H9 (cell line): ENCODE measurements at regions not wholly inside any gene's neighbourhood (a gene's known extent, or its start where the extent isn't known, plus 50 kb on each side); places are given as distances from the start of the nearest gene placed in this dataset.

ENCODE experiments used
- DNase-seq: peaks from one replicate; pipeline ENCODE4 v3.0.0-alpha.2; 2017
- H2AFZ ChIP-seq: one replicate; pipeline ENCODE4 v1.6.1; 2013; ENCODE audit warnings: mild to moderate bottlenecking, low read length, control low read depth, moderate library complexity
- H2AK5ac ChIP-seq: 2 replicates; pipeline ENCODE4 v1.6.1; 2013; ENCODE audit warnings: low read length, control low read depth, mixed read lengths; ENCODE audit not compliant: insufficient read length
- H2BK120ac ChIP-seq: one replicate; pipeline ENCODE4 v1.6.1; 2013; ENCODE audit warnings: low read depth, mild to moderate bottlenecking, low read length, control low read depth, inconsistent platforms; ENCODE audit not compliant: poor library complexity, severe bottlenecking
- H2BK12ac ChIP-seq: 2 replicates; pipeline ENCODE4 v1.6.1; 2013; ENCODE audit warnings: low read length, control low read depth, mixed read lengths, low read depth; ENCODE audit not compliant: insufficient read length
- H2BK15ac ChIP-seq: 2 replicates; pipeline ENCODE4 v1.6.1; 2013; ENCODE audit warnings: low read depth, low read length, control low read depth
- H2BK20ac ChIP-seq: one replicate; pipeline ENCODE4 v1.6.1; 2013; ENCODE audit warnings: low read depth, mild to moderate bottlenecking, low read length, control low read depth, inconsistent platforms; ENCODE audit not compliant: poor library complexity, severe bottlenecking
- H2BK5ac ChIP-seq: 2 replicates; pipeline ENCODE4 v1.6.1; 2013; ENCODE audit warnings: low read length, control low read depth, mixed read lengths; ENCODE audit not compliant: insufficient read length
- H3K14ac ChIP-seq: 2 replicates; pipeline ENCODE4 v1.6.1; 2013; ENCODE audit warnings: low read length, control low read depth; ENCODE audit not compliant: insufficient read depth
- H3K18ac ChIP-seq: 2 replicates; pipeline ENCODE4 v1.6.1; 2013; ENCODE audit warnings: low read depth, mild to moderate bottlenecking, mixed read lengths, low read length, control low read depth; ENCODE audit not compliant: insufficient read length
- H3K23ac ChIP-seq: 2 replicates; pipeline ENCODE4 v1.6.1; 2013; ENCODE audit warnings: low read length, control low read depth, mixed read lengths, low read depth; ENCODE audit not compliant: insufficient read length
- H3K23me2 ChIP-seq: 2 replicates; pipeline ENCODE4 v1.6.1; 2013; ENCODE audit warnings: low read depth, mild to moderate bottlenecking, mixed read lengths, low read length, control low read depth; ENCODE audit not compliant: insufficient read length, poor library complexity, severe bottlenecking
- H3K27ac ChIP-seq: 2 replicates; pipeline ENCODE4 v1.5.1; 2013; ENCODE audit warnings: low read length, control low read depth, mixed read lengths, low read depth; ENCODE audit not compliant: insufficient read length
- H3K27me3 ChIP-seq: 2 replicates; pipeline ENCODE4 v1.6.1; 2013; ENCODE audit warnings: low read length, control low read depth, inconsistent platforms; ENCODE audit not compliant: insufficient read depth
- H3K4ac ChIP-seq: 2 replicates; pipeline ENCODE4 v1.6.1; 2013; ENCODE audit warnings: low read depth, mild to moderate bottlenecking, control low read depth, inconsistent platforms, low read length, moderate library complexity
- H3K4me1 ChIP-seq: 2 replicates; pipeline ENCODE4 v1.6.1; 2013; ENCODE audit warnings: low read length, control low read depth, inconsistent platforms; ENCODE audit not compliant: insufficient read depth
- H3K4me2 ChIP-seq: 2 replicates; pipeline ENCODE4 v1.6.1; 2013; ENCODE audit warnings: low read length, control low read depth, mixed read lengths; ENCODE audit not compliant: insufficient read length, insufficient read depth
- H3K56ac ChIP-seq: 2 replicates; pipeline ENCODE4 v1.6.1; 2013; ENCODE audit warnings: low read depth, mild to moderate bottlenecking, mixed read lengths, low read length, control low read depth; ENCODE audit not compliant: insufficient read length
- H3K79me1 ChIP-seq: 2 replicates; pipeline ENCODE4 v1.6.1; 2013; ENCODE audit warnings: low read depth, mild to moderate bottlenecking, moderate library complexity, low read length, control low read depth, inconsistent platforms; ENCODE audit not compliant: insufficient read depth, poor library complexity, severe bottlenecking
- H3K79me2 ChIP-seq: 2 replicates; pipeline ENCODE4 v1.6.1; 2013; ENCODE audit warnings: low read length, control low read depth, inconsistent platforms; ENCODE audit not compliant: insufficient read depth
- H3K9ac ChIP-seq: 2 replicates; pipeline ENCODE4 v1.6.1; 2013; ENCODE audit warnings: low read length, control low read depth, mixed read lengths; ENCODE audit not compliant: insufficient read length; ENCODE audit errors: extremely low read depth
- H3K9me3 ChIP-seq: one replicate; pipeline ENCODE4 v1.6.1; 2013; ENCODE audit warnings: low read depth, low read length, inconsistent platforms; ENCODE audit not compliant: control insufficient read depth
- H3T11ph ChIP-seq: one replicate; pipeline ENCODE4 v1.6.1; 2013; ENCODE audit warnings: mild to moderate bottlenecking, low read length, control low read depth, inconsistent platforms
- H4K20me1 ChIP-seq: one replicate; pipeline ENCODE4 v1.6.1; 2013; ENCODE audit not compliant: control insufficient read depth, insufficient read length, insufficient read depth
- H4K5ac ChIP-seq: 2 replicates; pipeline ENCODE4 v1.6.1; 2013; ENCODE audit warnings: low read depth, mild to moderate bottlenecking, mixed read lengths, low read length, control low read depth; ENCODE audit not compliant: insufficient read length
- H4K8ac ChIP-seq: replicated peaks from 2 replicates; pipeline ENCODE4 v1.6.1; 2013; ENCODE audit warnings: low read length, control low read depth, mixed read lengths, low read depth; ENCODE audit not compliant: insufficient read length
- H4K91ac ChIP-seq: 2 replicates; pipeline ENCODE4 v1.6.1; 2013; ENCODE audit warnings: low read depth, mild to moderate bottlenecking, moderate library complexity, mixed read lengths, low read length, control low read depth; ENCODE audit not compliant: insufficient read length
- H3K27ac Mint-ChIP-seq, 3 experiments: 2 replicates in 2 of 3; 3 replicates in 1 of 3; pipeline ENCODE4 v1.8.0; 2020 to 2021; ENCODE audit warnings: mixed read lengths in 3 of 3, mild to moderate bottlenecking in 1 of 3, moderate library complexity in 1 of 3
- H3K27me3 Mint-ChIP-seq: 2 replicates; pipeline ENCODE4 v1.8.0; 2021; ENCODE audit warnings: low read depth, mild to moderate bottlenecking, moderate library complexity, mixed read lengths
- H3K36me3 Mint-ChIP-seq, 3 experiments: 2 replicates in 2 of 3; 3 replicates in 1 of 3; pipeline ENCODE4 v1.8.0; 2020 to 2021; ENCODE audit warnings: low read depth in 3 of 3, mixed read lengths in 3 of 3; ENCODE audit not compliant: insufficient read depth in 1 of 3
- H3K4me1 Mint-ChIP-seq, 2 experiments: 2 replicates each; pipeline ENCODE4 v1.8.0; 2020; ENCODE audit warnings: mixed read lengths in 2 of 2
- H3K4me3 Mint-ChIP-seq, 2 experiments: 2 replicates in 1 of 2; 3 replicates in 1 of 2; pipeline ENCODE4 v1.8.0; 2020 to 2021; ENCODE audit warnings: mild to moderate bottlenecking in 2 of 2, mixed read lengths in 2 of 2, moderate library complexity in 1 of 2
- H3K9me3 Mint-ChIP-seq, 2 experiments: 2 replicates in 1 of 2; 3 replicates in 1 of 2; pipeline ENCODE4 v1.8.0; 2020; ENCODE audit warnings: mild to moderate bottlenecking in 2 of 2, mixed read lengths in 2 of 2, moderate library complexity in 1 of 2
- WGBS: extraction: QIAGEN DNeasy Blood & Tissue Kit; methylation state at CpG from one replicate; pipeline ENCODE4 v1.1.7; 2013; ENCODE audit warnings: missing lambda C conversion rate, low lambda C conversion rate, mixed read lengths; ENCODE audit not compliant: insufficient read length; ENCODE audit errors: extremely low coverage; 5-methylcytosine and 5-hydroxymethylcytosine counted together
- TF ChIP-seq, protein P1 (sequence below): fragments of 200-600 bp; sonication (generic); conservative IDR thresholded peaks from 3 replicates; pipeline ENCODE4 v1.8.0; 2021; ENCODE audit warnings: antibody characterized with exemption, mild to moderate bottlenecking

DNA sequence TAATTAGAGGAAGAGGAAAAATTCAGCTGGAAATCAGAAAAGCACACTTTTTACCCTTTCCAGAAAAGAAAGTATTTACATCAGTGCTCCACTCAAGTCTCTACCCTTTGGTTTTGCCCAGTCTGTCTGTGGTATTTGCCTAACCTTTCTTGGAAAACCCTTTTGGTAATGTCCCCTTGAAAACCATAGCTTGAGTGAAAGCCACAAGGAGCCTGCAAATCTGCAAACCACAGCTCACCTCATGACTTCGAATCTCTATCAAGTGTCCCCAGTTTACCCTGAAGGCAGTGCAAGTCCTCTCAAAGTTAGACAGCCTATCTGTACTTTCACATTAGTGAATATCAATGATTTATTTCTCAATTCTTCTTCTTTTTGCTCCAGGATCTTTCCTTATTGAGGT lies 162.1 kb upstream of the TSLP start:
- Histone ChIP-seq H3K4me2 (no peak overlapping the region), H4K91ac (no peak overlapping the region), H3K9ac (no peak overlapping the region), H3K56ac (no peak overlapping the region), H3K18ac (no peak overlapping the region), H3K4ac (no peak overlapping the region), H4K5ac (no peak overlapping the region), H2BK20ac (no peak overlapping the region), H3K4me1 (no peaks in the 10 kb centered on the region), H2AFZ (peak overlapping the region; percentile 8), H3K79me1 (no peaks in the 10 kb centered on the region), H3K23ac (no peak overlapping the region), H2BK15ac (no peak overlapping the region), H2BK5ac (no peak overlapping the region), H3K14ac (no peak overlapping the region), H2BK120ac (no peak overlapping the region), H4K20me1 (no peaks in the 10 kb centered on the region), H3K9me3 (no peaks in the 10 kb centered on the region), H3K23me2 (no peaks in the 10 kb centered on the region), H3K27me3 (no peaks in the 10 kb centered on the region), H2BK12ac (no peak overlapping the region), H4K8ac (no peak overlapping the region), H3K79me2 (no peaks in the 10 kb centered on the region), H3K27ac (no peak overlapping the region), H3T11ph (no peak overlapping the region), H2AK5ac (no peak overlapping the region)
- Mint-ChIP-seq H3K36me3 (0 out of 7 replicates have a peak, but pooled peaks cover 0 to 3% (median 0%) of the 10 kb centered on the region in 3 experiments), H3K9me3 (peaks cover 0 to 2% of the 10 kb centered on the region in 2 experiments; a peak in 4 of 5 replicates), H3K27ac (no peak overlapping the region), H3K27me3 (no peaks in the 10 kb centered on the region), H3K4me3 (no peak overlapping the region), H3K4me1 (peaks cover 0 to 3% of the 10 kb centered on the region in 2 experiments; a peak in 2 of 4 replicates)
- no CpG with 5 or more reads among the region's 1 CpG for WGBS
- DNase-seq, result no peak
- TF ChIP-seq, protein P1, sequence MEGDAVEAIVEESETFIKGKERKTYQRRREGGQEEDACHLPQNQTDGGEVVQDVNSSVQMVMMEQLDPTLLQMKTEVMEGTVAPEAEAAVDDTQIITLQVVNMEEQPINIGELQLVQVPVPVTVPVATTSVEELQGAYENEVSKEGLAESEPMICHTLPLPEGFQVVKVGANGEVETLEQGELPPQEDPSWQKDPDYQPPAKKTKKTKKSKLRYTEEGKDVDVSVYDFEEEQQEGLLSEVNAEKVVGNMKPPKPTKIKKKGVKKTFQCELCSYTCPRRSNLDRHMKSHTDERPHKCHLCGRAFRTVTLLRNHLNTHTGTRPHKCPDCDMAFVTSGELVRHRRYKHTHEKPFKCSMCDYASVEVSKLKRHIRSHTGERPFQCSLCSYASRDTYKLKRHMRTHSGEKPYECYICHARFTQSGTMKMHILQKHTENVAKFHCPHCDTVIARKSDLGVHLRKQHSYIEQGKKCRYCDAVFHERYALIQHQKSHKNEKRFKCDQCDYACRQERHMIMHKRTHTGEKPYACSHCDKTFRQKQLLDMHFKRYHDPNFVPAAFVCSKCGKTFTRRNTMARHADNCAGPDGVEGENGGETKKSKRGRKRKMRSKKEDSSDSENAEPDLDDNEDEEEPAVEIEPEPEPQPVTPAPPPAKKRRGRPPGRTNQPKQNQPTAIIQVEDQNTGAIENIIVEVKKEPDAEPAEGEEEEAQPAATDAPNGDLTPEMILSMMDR, result no peak
